ENCODE measurements at regions not wholly inside any gene's neighbourhood (a gene's known extent, or its start where the extent isn't known, plus 50 kb on each side); places are given as distances from the start of the nearest gene placed in this dataset.

GRCh38 chr6:95203153-95203754 lies 374.1 kb upstream of the MANEA start:
- Histone ChIP-seq H3K9me3 (no peaks in the 10 kb centered on the region), H3K4me1 (no peaks in the 10 kb centered on the region), H3K36me3 (no peaks in the 10 kb centered on the region), H3K27me3 (no peaks in the 10 kb centered on the region), H3K4me3 (no peak overlapping the region), H3K27ac (replicated peaks in 1 of 4) (no peak overlapping the region)
- DNase-seq (ENCODE audit: extremely low spot score), result no peak
- WGBS, result 50% methylated on average over 2 of the region's 2 CpGs
- TF ChIP-seq EP300 (IDR thresholded peaks at IDR 0.05), result no peak
- TF ChIP-seq POLR2A (IDR thresholded peaks at IDR 0.05; ENCODE audit: low read depth), result no peak
- TF ChIP-seq CTCF (IDR thresholded peaks at IDR 0.05), result peak in 2 of 3 experiments; percentile 23 to 42
- TF ChIP-seq POLR2AphosphoS5 (IDR thresholded peaks at IDR 0.05), result no peak
- intact Hi-C loops (cut with DNase I), result no loop called here

- TF ChIP-seq CTCF (IDR thresholded peaks at IDR 0.05) (no peak), POLR2A (IDR thresholded peaks at IDR 0.05; ENCODE audit: low read depth) (no peak), POLR2AphosphoS5 (IDR thresholded peaks at IDR 0.05) (no peak), EP300 (IDR thresholded peaks at IDR 0.05) (no peak)
- Histone ChIP-seq H3K36me3 (no peaks in the 10 kb centered on the region), H3K4me3 (no peak overlapping the region), H3K27ac (replicated peaks in 1 of 4) (no peak overlapping the region), H3K4me1 (no peaks in the 10 kb centered on the region), H3K27me3 (no peaks in the 10 kb centered on the region), H3K9me3 (no peaks in the 10 kb centered on the region)
- WGBS, result 63% methylated on average over 2 of the region's 2 CpGs
- no peak for DNase-seq (ENCODE audit: extremely low spot score)
- intact Hi-C loops (cut with DNase I), result no loop called here
Observed at GRCh38 chr6:95204178-95204577, 373.2 kb upstream of the MANEA start.

- no peak overlapping the region for H3K4me3 ChIP-seq
- DNase-seq (ENCODE audit: extremely low spot score), result no peak
- H3K4me1 ChIP-seq, result no peaks in the 10 kb centered on the region
- no peaks in the 10 kb centered on the region for H3K27me3 ChIP-seq
- WGBS, result 50% methylated on average over 2 of the region's 2 CpGs
- no peak overlapping the region for H3K27ac ChIP-seq (replicated peaks in 1 of 4)
- no peaks in the 10 kb centered on the region for H3K9me3 ChIP-seq
- H3K36me3 ChIP-seq, result no peaks in the 10 kb centered on the region
- no peak for TF ChIP-seq POLR2AphosphoS5 (IDR thresholded peaks at IDR 0.05)
- no peak for TF ChIP-seq CTCF (IDR thresholded peaks at IDR 0.05)
- no peak for TF ChIP-seq EP300 (IDR thresholded peaks at IDR 0.05)
- no peak for TF ChIP-seq POLR2A (IDR thresholded peaks at IDR 0.05; ENCODE audit: low read depth)
- intact Hi-C loops (cut with DNase I), result no loop called here
Observed at GRCh38 chr6:95208621-95209020, 368.7 kb upstream of the MANEA start.

- no peaks in the 10 kb centered on the region for H3K36me3 ChIP-seq
- DNase-seq (ENCODE audit: extremely low spot score), result no peak
- H3K27me3 ChIP-seq, result no peaks in the 10 kb centered on the region
- H3K27ac ChIP-seq (replicated peaks in 1 of 4), result no peak overlapping the region
- no peaks in the 10 kb centered on the region for H3K4me1 ChIP-seq
- intact Hi-C loops (cut with DNase I), result no loop called here
- H3K9me3 ChIP-seq, result no peaks in the 10 kb centered on the region
- WGBS, result 82% methylated on average over 3 of the region's 3 CpGs
- TF ChIP-seq CTCF (IDR thresholded peaks at IDR 0.05) (no peak), POLR2A (IDR thresholded peaks at IDR 0.05; ENCODE audit: low read depth) (no peak), POLR2AphosphoS5 (IDR thresholded peaks at IDR 0.05) (no peak), EP300 (IDR thresholded peaks at IDR 0.05) (no peak)
- no peak overlapping the region for H3K4me3 ChIP-seq
Observed at GRCh38 chr6:95209074-95209473, 368.3 kb upstream of the MANEA start.

GRCh38 chr6:95216555-95216954 lies 360.8 kb upstream of the MANEA start:
- H3K4me3 ChIP-seq, result no peak overlapping the region
- H3K36me3 ChIP-seq, result no peaks in the 10 kb centered on the region
- H3K27ac ChIP-seq (replicated peaks in 1 of 4), result no peak overlapping the region
- DNase-seq (ENCODE audit: extremely low spot score), result no peak
- TF ChIP-seq CTCF (IDR thresholded peaks at IDR 0.05) (no peak), POLR2A (IDR thresholded peaks at IDR 0.05; ENCODE audit: low read depth) (no peak), EP300 (IDR thresholded peaks at IDR 0.05) (no peak), POLR2AphosphoS5 (IDR thresholded peaks at IDR 0.05) (no peak)
- H3K27me3 ChIP-seq, result no peaks in the 10 kb centered on the region
- 71% methylated on average over 1 of the region's 1 CpG for WGBS
- intact Hi-C loops (cut with DNase I), result no loop called here
- no peaks in the 10 kb centered on the region for H3K4me1 ChIP-seq
- H3K9me3 ChIP-seq, result no peaks in the 10 kb centered on the region
